NCI-H748 treated with DMSO at 0.1 percent for 48 hours (cell line): ENCODE measurements at regions not wholly inside any gene's neighbourhood (a gene's known extent, or its start where the extent isn't known, plus 50 kb on each side); places are given as distances from the start of the nearest gene placed in this dataset.

Experiments used
- DNase-seq: peaks from one replicate; lab custom pipeline; 2025; lab: John Stamatoyannopoulos, UW

DNA sequence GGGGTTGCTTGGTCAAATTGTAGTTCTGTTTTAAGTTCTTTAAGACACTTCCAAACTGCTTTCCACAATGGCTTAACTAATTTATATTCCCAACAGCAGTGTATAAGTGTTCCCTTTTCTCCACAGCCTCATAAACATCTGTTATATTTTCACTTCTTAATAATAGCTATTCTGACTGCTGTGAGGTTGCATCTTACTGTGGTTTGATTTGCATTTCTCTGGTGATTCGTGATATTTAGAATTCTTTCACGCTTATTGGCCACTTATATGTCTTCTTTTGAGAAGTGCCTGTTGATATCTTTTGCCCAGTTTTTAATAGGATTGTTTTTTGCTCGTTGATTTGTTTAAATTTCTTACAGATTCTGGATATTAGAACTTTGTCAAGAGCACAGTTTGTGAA lies 278.6 kb upstream of the ITM2A start:
- DNase-seq: no peak

DNA sequence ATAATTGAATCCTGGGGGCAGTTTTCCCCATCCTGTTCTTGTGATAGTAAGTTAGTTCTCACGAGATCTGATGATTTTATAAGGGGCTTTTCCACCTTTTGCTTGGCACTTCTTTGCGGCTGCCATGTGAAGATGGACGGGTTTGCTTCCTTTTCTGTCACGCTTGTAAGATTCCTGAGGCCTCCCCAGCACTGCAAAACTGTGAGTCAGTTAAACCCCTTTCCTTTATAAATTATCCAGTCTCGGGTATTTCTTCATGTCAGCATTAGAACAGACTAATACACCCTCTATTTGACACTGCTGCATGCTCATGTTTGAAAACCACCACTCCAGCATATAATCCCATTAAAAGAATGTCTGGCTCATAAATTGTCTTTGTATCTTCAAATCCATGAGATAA lies 264.4 kb upstream of the ITM2A start:
- no peak for DNase-seq

DNA sequence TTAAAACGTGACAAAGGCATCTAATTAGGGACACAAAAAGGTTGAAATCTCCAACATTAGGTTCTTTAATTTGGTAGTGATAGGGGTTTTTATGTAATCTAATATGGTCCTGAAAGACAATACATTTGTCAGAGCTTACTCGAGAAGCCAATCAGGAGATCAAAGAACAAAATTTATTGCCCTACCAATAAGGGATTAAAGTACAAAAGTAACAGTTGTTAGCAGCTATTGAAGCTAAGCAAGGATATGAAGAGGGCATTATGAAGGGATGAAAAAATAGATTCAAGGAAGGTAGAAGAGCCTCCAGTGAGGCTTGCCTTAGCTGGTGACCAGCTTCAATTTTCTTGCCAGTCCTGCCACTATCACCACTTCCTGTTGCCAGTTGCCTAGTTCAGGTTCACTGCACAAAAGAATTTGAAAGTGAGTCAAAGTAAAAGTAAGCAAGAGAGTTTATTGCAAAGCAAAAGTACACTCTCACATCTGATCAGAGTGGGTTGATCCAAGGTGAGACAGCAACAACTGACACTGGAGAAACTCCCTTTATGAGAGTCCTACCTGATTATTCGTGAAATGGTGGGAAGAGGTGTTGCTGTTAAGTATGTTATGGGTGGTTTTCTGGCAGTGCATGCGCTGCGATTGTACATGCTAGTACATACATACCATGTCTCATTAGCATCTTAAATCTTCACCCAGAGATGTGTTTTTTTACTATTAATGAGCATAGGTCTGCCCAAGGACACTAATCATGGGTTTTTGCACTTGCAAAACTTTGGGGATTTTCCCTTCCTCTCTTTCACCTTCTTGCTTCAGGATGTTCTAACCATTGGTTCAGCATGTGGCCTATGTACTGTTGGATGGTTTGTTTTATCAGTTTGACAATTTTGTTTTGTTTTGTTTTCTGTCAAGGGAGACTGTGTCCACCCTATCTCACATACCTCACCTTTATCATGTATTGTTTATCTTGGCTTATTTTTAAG lies 263.2 kb upstream of the ITM2A start:
- DNase-seq: no peak

DNA sequence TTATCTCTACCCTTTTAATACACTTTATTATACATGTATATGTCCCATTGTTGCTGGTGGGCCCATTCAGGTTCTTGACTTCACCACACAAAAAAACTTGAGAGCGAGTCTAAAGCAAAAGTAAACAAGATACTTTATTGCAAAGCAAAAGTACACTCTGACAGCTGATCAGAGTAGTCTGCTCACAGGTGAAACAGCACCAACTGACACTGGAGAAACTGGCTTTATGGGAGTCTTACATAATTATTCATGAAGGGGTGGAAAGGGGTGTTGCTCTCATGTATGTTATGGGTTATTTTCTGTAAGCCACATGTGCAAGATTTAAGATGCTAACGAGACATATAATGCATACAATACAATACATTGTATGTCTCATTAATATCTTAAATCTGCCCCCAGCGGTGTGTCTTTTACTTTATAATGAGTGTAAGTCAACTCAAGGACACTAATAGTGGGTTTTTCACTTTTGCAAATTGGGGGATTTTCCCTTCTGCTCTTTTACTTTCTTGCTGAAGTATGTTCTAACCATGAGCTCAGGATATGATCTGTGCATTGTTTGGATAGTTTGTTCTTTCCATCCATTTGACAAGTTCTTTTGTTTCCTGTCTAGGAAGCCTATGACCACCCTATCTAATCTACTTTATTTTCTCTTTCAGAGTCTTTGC lies 256.1 kb upstream of the ITM2A start:
- no peak for DNase-seq

DNA sequence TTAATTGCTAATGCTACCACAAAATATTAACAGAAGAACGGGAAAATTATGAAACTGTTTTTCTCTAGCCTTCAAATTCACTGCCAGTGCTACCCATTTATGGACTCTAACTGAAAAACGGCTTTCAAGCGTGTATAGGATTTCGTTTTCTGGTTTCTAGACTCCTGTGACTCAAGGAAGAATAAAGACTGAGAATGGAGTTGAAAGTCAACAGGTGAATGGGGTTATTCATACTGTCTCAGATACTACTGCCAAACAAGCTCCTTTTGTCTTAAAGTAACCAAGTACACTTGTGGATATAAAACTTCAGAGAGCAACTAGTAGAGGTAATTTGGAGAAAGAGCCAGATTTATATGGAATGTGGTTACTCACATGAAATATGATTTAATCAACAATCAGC lies 251.1 kb upstream of the ITM2A start:
- DNase-seq: no peak

DNA sequence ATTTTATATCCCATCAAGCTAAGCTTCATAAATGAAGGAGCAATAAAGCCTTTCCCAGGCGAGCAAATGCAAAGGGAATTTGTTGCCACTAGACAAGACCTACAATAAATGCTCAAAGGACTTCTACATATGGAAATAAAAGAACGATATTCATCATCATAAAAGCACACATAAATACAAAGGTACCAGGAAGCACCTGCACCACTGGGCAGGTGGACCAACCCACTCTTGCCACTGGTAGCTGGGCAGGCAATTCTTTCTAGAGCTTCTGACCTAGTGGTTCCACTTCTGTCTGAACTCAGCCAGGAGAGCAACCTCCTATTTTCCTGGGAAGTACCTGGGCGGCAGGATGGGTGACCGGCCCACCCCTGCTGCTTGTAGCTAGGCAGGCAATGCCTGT lies 237.2 kb upstream of the ITM2A start:
- DNase-seq: no peak

DNA sequence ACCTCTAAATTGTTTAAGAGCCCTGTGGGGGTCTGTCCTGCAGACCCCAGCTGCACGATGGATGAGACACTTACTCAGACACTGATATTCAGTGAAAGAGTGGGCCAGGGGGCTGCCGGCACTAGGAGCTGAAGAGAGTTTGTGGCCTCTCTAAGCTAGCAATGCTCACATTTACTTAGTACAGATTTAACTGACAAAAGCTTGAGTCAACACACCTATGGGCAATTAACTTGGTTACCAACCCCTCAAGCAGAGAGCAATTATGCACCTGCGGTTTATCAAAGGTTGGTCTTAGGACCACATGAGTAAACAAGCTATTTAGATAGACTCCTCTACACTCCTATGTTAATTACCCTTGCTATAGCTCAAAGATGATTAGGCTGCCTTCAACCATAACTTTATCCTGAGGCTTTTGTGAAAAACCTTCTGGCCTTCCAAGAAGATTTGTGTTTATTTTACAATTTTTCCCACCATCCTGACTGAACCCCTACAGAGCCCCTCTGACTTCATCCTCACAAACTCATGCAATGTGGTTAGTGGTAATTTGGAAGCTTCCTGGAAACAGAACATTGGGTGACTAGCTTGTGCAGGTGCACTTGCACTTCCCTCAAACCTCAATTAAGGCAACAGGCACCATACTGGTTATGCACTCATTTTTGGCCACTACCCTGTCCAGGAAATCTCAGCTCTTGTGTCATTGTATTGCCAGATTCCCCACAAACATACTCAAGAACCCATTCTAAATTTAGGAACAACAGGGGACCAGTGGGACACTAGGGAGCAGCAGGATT lies 234.4 kb upstream of the ITM2A start:
- peak; percentile 1 for DNase-seq

DNA sequence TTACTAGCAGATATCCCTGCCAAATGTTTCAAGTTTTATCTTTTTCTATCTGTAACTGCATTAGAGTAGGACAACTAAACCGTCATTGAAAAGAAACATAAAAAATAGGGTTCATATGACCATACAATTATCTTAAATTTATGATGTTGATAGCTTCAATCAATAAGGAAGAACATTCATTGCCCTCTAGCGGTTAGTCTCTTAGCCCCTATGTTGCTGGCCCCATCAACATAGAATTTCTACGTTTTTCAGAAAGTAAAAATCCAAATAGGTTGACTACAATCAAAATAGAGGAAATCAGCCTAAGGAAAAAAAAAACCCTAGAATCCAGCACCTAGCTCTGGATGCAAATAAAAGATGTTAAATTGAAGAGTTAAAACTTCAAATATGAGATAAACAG lies 225.1 kb upstream of the ITM2A start:
- no peak for DNase-seq

DNA sequence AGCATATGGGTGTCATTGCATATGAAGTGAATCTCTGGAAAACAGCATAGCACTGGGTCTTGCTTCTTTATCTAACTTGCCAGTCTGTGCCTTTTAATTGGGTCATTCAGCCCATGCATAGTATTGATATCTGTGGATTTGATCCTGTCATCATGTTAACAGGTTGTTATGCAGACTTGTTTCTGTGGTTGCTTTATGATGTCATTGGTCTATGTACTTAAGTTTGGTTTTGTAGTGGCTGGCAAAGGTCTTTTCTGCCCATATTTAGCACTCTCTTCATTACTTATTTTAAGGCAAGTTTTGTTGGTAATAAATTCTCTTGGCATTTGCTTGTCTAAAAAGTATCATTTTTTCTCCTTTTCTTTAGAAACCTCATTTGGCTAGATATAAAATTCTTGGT lies 221.1 kb upstream of the ITM2A start:
- DNase-seq: no peak

DNA sequence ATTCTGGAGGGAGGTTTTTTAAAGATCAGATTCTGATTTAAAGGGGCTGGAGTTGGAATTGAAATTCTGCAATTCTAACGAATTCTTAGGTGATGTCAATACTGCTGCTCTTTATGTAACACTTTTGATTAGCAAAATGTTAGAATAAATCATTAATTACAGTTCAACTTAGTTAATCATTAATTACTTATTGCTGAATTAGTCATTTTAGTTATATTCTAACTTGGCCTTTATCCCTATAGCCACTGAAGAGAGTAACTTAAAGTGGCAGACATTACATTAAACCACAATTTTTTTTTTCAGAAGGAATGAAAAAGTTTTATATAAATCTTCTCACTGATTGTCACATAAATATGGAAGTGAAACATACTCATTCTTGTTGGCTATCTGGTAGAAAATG lies 206.6 kb upstream of the ITM2A start:
- DNase-seq: no peak

DNA sequence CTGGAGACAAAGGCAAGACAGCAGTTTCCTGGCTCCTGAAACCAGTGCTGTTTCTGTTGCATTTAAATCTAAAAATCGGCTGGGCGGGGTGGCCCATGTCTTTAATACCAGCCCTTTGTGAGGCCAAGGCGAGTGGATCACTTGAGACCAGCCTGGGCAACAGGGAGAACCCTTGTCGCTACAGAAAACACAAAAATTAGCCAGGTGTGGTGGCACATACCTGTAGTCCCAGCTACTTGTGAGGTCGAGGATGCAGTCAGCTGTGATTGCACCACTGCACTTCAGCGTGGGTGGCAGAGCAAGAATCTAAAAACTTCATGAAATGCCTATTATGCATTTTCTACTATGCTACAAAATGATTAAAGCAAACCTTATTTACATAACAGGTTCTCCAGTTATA lies 205.4 kb upstream of the ITM2A start:
- DNase-seq: no peak

DNA sequence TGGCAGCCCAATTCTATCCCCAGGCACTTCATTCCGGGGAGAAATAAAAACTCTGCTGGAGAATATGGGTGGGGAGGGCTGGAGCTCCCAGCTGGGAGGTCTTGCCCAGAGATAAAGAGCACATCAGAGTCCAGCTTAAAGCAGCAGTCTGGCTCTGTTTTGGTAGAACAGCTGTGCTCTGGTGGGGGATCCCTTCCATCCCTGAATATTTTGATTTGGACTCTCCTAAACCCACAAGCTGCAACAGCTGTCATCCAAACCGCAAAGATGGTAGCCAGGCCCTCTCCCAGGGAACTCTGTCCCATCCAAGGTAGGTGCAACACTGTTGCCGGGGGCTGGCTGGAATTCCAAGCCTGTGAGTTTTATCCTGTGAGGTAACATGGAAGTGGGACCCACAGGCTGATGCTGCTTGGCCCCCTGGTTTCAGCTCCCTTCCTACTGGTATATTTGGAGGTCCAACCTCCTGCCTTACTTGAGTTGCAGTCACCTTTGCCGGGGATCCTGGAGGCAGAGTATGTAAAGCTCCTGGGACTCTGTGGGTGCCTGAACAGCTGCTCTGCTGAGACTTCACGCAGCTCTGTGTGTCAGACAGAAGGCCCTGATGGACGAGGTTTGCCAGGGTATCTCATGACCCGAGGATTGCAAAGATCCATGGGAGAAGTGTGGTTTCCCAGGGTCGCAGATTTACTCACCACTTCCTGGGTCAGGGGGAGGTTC lies 203.5 kb upstream of the ITM2A start:
- DNase-seq: no peak

DNA sequence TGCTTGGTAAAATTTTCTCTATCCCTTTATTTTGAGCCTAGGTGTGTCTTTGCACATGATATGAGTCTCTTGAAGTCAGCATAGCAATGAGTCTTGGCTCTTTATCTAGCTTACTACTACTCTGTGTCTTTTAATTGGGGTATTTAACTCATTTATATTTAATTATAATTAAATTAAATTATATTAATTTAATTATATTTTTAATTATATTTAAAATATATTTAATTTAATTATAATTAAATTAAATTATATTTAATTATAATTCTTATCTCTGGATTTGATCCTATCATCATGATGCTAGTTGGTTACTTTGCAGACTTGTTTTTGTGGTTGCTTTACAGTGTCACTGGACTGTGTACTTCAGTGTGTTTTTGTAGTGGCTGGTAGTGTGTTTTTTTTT lies 201.2 kb upstream of the ITM2A start:
- no peak for DNase-seq

DNA sequence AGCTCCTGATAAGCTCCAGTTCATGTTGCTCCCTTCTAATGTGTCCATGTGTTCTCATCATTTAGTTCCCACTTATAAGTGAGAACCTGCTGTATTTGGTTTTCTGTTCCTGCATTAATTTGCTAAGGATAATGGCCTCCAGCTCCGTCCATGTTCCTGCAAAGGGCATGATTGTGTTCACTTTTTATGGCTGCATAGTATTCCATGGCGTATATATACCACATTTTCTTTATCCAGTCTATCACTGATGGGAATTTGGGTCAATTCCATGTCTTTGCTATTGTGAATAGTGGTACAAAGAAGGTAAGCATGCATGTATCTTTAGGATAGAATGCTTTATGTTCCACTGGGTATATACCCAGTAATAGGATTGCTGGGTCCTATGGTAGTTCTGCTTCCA lies 197.2 kb upstream of the ITM2A start:
- no peak for DNase-seq

DNA sequence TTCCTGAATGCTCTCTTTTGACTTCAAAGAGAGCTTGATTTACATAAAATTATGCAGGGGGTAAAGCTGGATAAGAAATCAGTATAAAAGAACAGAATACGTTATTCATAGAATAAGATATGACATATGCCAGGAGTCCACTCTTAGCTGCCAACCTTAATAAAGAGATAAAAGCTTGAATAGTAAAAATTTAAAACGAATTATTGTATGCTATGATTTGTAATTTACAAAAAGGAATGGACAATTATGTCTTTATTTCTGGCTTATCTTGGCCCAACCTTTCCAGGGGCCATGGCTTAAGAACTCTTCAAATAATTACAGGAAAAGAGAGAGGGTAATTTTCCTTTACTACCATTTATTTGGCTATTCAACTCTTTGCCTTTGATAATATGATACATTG lies 192.2 kb upstream of the ITM2A start:
- no peak for DNase-seq

DNA sequence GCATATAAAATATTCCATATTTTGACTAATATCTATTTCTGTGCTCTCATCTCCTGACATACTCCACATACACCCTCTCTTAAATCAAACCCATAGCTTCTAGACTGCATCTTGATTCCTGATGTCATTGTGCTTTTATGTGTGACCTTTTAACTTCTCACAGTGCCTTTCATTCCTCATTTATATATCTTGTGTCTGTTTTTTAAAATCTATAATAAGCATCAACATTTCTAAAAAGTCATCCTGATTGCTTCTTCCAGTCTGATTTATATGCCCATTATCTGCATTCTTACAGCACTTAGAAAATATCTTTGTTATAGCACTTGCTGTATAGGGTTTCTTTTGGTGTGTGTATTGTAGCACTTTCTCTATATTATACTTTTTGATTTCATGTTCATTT lies 190.1 kb upstream of the ITM2A start:
- no peak for DNase-seq

DNA sequence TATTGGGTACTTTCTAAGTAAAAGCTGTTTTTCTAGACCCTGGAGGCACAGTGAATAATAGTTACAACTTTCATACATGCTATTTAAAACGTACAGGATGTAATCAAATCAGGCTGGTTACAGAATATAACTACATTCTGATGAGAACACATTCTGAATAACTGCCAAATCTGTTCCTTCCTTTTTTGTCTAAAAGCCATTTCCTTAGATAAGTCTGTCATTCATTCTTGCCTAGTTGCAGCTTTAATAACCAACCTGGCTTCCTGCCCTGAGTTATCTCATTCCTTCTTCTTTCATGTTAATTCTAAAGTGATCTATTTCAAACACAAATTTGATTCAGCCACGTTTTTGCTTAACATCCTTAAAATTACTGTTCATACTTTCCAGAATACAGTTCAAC lies 189.7 kb upstream of the ITM2A start:
- DNase-seq: no peak

DNA sequence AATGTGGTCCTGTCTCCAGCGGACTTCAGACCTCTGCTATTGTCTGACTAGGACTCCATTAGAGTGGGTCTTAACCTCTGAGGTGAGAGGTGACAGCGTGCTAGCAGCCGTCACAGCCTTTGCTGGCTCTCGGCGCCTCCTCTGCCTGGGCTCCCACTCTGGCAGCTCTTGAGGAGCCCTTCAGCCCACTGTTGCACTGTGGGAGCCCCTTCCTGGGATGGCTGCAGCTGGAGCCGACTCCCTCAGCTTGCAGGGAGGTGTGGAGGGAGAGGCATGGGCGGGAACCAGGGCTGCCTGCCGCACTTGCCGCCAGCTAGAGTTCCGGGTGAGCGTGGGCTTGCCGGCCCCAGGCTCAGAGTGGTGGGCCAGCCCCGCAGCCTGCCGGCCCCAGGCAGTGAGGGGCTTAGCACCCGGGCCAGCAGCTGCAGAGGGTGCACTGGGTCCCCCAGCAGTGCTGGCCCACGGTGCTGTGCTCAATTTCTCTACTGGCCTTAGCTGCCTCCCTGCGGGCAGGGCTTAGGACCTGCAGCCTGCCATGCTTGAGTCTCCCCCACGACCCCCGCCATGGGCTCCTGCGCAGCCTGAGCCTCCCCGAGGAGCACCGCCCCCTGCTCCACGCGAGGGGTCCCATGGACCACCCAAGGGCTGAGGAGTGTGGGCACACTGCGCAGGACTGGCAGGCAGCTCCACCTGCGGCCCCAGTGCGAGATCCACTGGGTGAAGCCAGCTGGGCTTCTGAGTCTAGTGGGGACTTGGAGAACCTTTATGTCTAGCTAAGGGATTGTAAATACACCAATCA lies 163.4 kb upstream of the ITM2A start:
- no peak for DNase-seq

DNA sequence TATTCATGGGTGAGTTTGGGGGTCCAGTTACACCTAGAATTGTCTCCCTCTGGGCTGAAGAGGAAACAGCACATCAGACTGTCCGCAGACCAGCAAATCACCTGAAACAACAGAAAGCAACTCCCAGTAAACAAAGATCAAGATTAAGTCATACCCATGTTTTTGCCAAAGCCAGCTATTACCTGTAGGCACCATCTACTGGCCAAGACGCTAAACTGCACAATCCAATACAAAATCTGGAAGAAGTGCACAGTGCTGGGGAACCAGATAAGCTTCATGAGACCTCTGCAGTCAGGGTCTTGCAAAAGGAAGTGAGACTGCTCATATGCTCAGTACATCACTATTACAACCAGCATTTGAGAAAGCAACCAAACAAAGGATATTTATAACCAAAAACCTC lies 157.5 kb upstream of the ITM2A start:
- DNase-seq: no peak

DNA sequence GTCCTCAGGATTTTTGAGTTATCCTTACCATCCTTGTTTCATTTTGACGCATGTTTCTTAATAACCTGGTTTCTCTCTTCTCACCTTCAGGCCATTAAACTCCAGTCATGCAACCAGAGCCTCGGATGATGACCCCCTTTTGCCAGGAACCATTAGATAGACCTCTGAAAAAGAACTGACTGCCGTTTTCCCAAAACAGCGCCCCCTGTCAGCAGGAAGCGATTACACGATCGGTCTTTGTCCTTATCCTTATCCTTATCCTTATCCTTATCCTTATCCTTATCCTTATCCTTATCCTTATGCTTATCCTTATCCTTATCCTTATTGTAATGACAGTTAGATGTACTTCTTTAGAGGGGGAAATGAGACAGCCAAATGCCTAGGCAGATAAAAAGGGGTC lies 148.4 kb upstream of the ITM2A start:
- no peak for DNase-seq

DNA sequence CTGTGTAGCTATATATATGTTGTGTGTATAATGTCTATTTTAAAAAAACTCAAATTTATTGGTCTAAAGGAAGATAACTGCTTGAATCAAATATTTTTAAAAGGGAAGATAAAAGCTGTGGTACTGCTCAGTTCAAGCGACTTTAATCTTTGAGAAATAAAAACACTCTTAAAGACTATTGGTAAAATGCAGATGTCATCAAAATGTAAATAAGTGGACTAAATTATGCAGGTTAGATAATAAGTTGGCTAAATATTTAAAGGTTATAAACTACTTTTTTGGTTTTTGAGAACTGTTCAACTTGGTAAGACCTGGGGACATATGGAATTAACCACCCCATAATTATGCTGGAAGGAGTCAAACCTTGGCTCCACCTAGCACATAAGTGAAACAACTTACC lies 144.7 kb upstream of the ITM2A start:
- no peak for DNase-seq
